ENCODE measurements at regions not wholly inside any gene's neighbourhood (a gene's known extent, or its start where the extent isn't known, plus 50 kb on each side); places are given as distances from the start of the nearest gene placed in this dataset.

DNA sequence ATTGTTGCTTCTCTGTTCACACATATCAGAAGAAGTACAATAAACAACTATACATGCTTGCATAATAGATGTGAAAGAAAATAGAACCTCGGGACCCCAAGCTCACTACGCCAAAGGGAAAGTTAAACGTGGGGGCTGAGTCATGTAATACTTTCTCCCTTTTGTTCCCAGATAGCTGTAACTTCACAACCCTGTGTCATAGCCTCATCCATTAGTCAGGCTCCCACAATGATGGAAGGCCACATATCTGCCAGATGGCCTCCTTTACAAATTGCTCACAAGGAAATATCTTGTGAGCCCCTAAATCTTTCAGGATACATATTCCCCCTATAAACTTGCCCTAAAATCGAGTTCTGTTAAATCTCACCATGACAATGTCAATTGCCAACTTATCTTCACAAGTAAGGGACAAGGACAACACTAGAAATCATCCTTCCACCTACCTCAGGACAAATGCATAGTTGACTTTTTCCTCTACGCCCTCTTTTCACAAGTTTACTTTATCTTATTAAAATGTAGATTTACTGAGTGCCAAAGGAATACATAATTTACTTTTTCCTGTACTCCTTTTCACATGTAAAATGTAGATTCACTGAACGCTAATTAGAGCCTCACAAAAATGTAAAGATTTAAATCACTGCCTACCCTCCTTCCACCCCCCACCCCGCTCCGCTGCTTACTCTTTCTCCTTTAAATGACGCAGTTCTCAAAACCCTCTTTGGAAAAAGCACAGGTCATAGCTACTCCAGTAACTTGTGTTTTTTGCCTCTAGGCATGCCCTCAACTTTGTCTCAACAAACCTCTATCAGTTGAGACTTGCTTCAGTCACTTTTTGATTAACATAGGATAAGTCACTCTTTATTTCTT lies 477.1 kb downstream of the DTHD1 start:
- Histone ChIP-seq H3K4me2 (replicated peaks; ENCODE audit: low read depth, low read length, poor library complexity, severe bottlenecking) (no peak overlapping the region), H3K36me3 (replicated peaks in 1 of 2; ENCODE audit: control extremely low read depth in 1 of 2, control insufficient read depth in 1 of 2, extremely low read depth in 1 of 2, insufficient read depth in 2 of 2, low read length in 1 of 2) (no peaks in the 10 kb centered on the region), H3K79me2 (ENCODE audit: control insufficient read depth, insufficient read depth, low read length) (no peaks in the 10 kb centered on the region), H3K9me3 (ENCODE audit: control extremely low read depth in 1 of 3, control insufficient read depth in 2 of 3, insufficient read depth in 1 of 3, low read length in 2 of 3) (no peaks in the 10 kb centered on the region), H4K20me1 (ENCODE audit: control insufficient read depth, insufficient read depth, low read length, poor library complexity, severe bottlenecking) (no peaks in the 10 kb centered on the region), H2AFZ (ENCODE audit: insufficient read depth, low read depth, low read length, poor library complexity, severe bottlenecking) (no peak overlapping the region), H3K4me3 (ENCODE audit: control extremely low read depth in 1 of 5, extremely low read depth in 1 of 5, insufficient read depth in 1 of 5, low read depth in 2 of 5, low read length in 4 of 5) (no peak overlapping the region), H3K4me1 (ENCODE audit: control insufficient read depth in 2 of 2, insufficient read depth in 2 of 2, low read length in 2 of 2) (no peaks in the 10 kb centered on the region), H3K9ac (ENCODE audit: low read length) (no peak overlapping the region), H3K27ac (ENCODE audit: low read length in 2 of 2) (no peak overlapping the region), H3K27me3 (replicated peaks in 1 of 4; ENCODE audit: control extremely low read depth in 1 of 4, control insufficient read depth in 3 of 4, insufficient read depth in 4 of 4, low read length in 3 of 4) (no peaks in the 10 kb centered on the region)
- Mint-ChIP-seq H3K4me1 (no peaks in the 10 kb centered on the region), H3K27me3 (no peaks in the 10 kb centered on the region), H3K9me3 (ENCODE audit: insufficient read depth) (no peaks in the 10 kb centered on the region), H3K27ac (no peak overlapping the region), H3K4me3 (no peak overlapping the region)
- ATAC-seq (ENCODE audit: low read depth): no peak
- 66% methylated on average over 7 of the region's 9 CpGs for WGBS (ENCODE audit: insufficient coverage)
- ChIA-PET POLR2A (no interaction called here), CTCF (no interaction called here)
- no peak for TF ChIP-seq EZH2 (IDR thresholded peaks at IDR 0.05; ENCODE audit: borderline replicate concordance, insufficient read depth, low read depth, low read length, poor library complexity, severe bottlenecking)
- TF ChIP-seq CTCF (IDR thresholded peaks at IDR 0.05): no peak
- intact Hi-C loops (cut with micrococcal nuclease): no loop called here
- no peak for DNase-seq

GRCh38 chr4:36761607-36762006 lies 480.2 kb downstream of the DTHD1 start:
- Mint-ChIP-seq H3K27me3 (no peaks in the 10 kb centered on the region), H3K27ac (no peak overlapping the region), H3K4me1 (no peaks in the 10 kb centered on the region), H3K9me3 (ENCODE audit: insufficient read depth) (no peaks in the 10 kb centered on the region), H3K4me3 (no peak overlapping the region)
- DNase-seq (no peak), ATAC-seq (ENCODE audit: low read depth) (no peak)
- Histone ChIP-seq H3K27ac (ENCODE audit: low read length in 2 of 2) (no peak overlapping the region), H4K20me1 (ENCODE audit: control insufficient read depth, insufficient read depth, low read length, poor library complexity, severe bottlenecking) (no peaks in the 10 kb centered on the region), H2AFZ (ENCODE audit: insufficient read depth, low read depth, low read length, poor library complexity, severe bottlenecking) (no peak overlapping the region), H3K27me3 (replicated peaks in 1 of 4; ENCODE audit: control extremely low read depth in 1 of 4, control insufficient read depth in 3 of 4, insufficient read depth in 4 of 4, low read length in 3 of 4) (no peaks in the 10 kb centered on the region), H3K9me3 (ENCODE audit: control extremely low read depth in 1 of 3, control insufficient read depth in 2 of 3, insufficient read depth in 1 of 3, low read length in 2 of 3) (no peaks in the 10 kb centered on the region), H3K36me3 (replicated peaks in 1 of 2; ENCODE audit: control extremely low read depth in 1 of 2, control insufficient read depth in 1 of 2, extremely low read depth in 1 of 2, insufficient read depth in 2 of 2, low read length in 1 of 2) (no peaks in the 10 kb centered on the region), H3K4me3 (ENCODE audit: control extremely low read depth in 1 of 5, extremely low read depth in 1 of 5, insufficient read depth in 1 of 5, low read depth in 2 of 5, low read length in 4 of 5) (no peak overlapping the region), H3K4me2 (replicated peaks; ENCODE audit: low read depth, low read length, poor library complexity, severe bottlenecking) (no peak overlapping the region), H3K79me2 (ENCODE audit: control insufficient read depth, insufficient read depth, low read length) (no peaks in the 10 kb centered on the region), H3K9ac (ENCODE audit: low read length) (no peak overlapping the region), H3K4me1 (ENCODE audit: control insufficient read depth in 2 of 2, insufficient read depth in 2 of 2, low read length in 2 of 2) (no peaks in the 10 kb centered on the region)
- ChIA-PET CTCF (no interaction called here), POLR2A (no interaction called here)
- 100% methylated on average over 1 of the region's 4 CpGs for WGBS (ENCODE audit: insufficient coverage)
- intact Hi-C loops (cut with micrococcal nuclease): no loop called here
- TF ChIP-seq EZH2 (IDR thresholded peaks at IDR 0.05; ENCODE audit: borderline replicate concordance, insufficient read depth, low read depth, low read length, poor library complexity, severe bottlenecking) (no peak), CTCF (IDR thresholded peaks at IDR 0.05) (no peak)

Measured in B cell (primary cell).